GM21619 (cell line): ENCODE measurements at regions not wholly inside any gene's neighbourhood (a gene's known extent, or its start where the extent isn't known, plus 50 kb on each side); places are given as distances from the start of the nearest gene placed in this dataset.

ENCODE experiments used
- ATAC-seq: cut with Tn5 transposase; IDR thresholded peaks from one replicate; pipeline ENCODE4 v1.9.1; 2021; ENCODE audit not compliant: unreplicated experiment

GRCh38 chr21:28541371-28542112, 451.1 kb downstream of the LTN1 start:
- no peak for ATAC-seq

GRCh38 chr21:28540514-28540913, 452.2 kb downstream of the LTN1 start:
- ATAC-seq, result no peak

GRCh38 chr21:28539623-28539988, 453.1 kb downstream of the LTN1 start:
- ATAC-seq, result no peak

GRCh38 chr21:28538987-28539622, 453.6 kb downstream of the LTN1 start:
- ATAC-seq, result no peak

GRCh38 chr21:28537371-28538079, 455.2 kb downstream of the LTN1 start:
- no peak for ATAC-seq

GRCh38 chr21:28532446-28532845, 460.2 kb downstream of the LTN1 start:
- no peak for ATAC-seq

GRCh38 chr21:28523367-28523766, 469.3 kb downstream of the LTN1 start:
- ATAC-seq, result no peak

- no peak for ATAC-seq
Observed at GRCh38 chr21:28522014-28522799, 470.5 kb downstream of the LTN1 start.

- ATAC-seq, result no peak
Observed at GRCh38 chr21:28518630-28519029, 474.0 kb downstream of the LTN1 start.

- ATAC-seq, result peak; percentile 96
Observed at GRCh38 chr21:28516991-28517592, 475.6 kb downstream of the LTN1 start.

- ATAC-seq, result no peak
Observed at GRCh38 chr21:28516021-28516420, 476.7 kb downstream of the LTN1 start.

- no peak for ATAC-seq
Observed at GRCh38 chr21:28513428-28513827, 479.2 kb downstream of the LTN1 start.

GRCh38 chr21:28509031-28509430, 483.6 kb downstream of the LTN1 start:
- ATAC-seq, result no peak

GRCh38 chr21:28508126-28508525, 484.6 kb downstream of the LTN1 start:
- ATAC-seq, result no peak

GRCh38 chr21:28496517-28496916, 496.2 kb downstream of the LTN1 start:
- no peak for ATAC-seq

GRCh38 chr21:28492127-28492526, 500.6 kb downstream of the LTN1 start:
- no peak for ATAC-seq

GRCh38 chr21:28489821-28490350, 502.8 kb downstream of the LTN1 start:
- no peak for ATAC-seq

- ATAC-seq, result no peak
Observed at GRCh38 chr21:28489162-28489561, 503.5 kb downstream of the LTN1 start.

GRCh38 chr21:28487455-28488070, 505.1 kb downstream of the LTN1 start:
- ATAC-seq, result no peak

- ATAC-seq, result no peak
Observed at GRCh38 chr21:28485301-28486022, 507.2 kb downstream of the LTN1 start.
